Fibroblast of pulmonary artery (primary cell): ENCODE measurements at regions not wholly inside any gene's neighbourhood (a gene's known extent, or its start where the extent isn't known, plus 50 kb on each side); places are given as distances from the start of the nearest gene placed in this dataset.
A peak's percentile ranks its signal among the peaks of the same experiment; 100 is the strongest.

ENCODE experiments used
- DNase-seq: peaks from one replicate; pipeline ENCODE4 v3.0.0-alpha.2; 2010; ENCODE audit warnings: low read depth
- H3K4me3 ChIP-seq: replicated peaks from 2 replicates; pipeline ENCODE4 v1.5.1; 2011; ENCODE audit warnings: low read depth, mild to moderate bottlenecking, control low read depth, low read length, moderate library complexity
- TF ChIP-seq, protein P1 (sequence below): IDR thresholded peaks from 2 replicates; pipeline ENCODE4 v1.5.1; 2011; ENCODE audit warnings: mild to moderate bottlenecking, control low read depth, low read length, inconsistent platforms; ENCODE audit errors: missing control alignments

DNA sequence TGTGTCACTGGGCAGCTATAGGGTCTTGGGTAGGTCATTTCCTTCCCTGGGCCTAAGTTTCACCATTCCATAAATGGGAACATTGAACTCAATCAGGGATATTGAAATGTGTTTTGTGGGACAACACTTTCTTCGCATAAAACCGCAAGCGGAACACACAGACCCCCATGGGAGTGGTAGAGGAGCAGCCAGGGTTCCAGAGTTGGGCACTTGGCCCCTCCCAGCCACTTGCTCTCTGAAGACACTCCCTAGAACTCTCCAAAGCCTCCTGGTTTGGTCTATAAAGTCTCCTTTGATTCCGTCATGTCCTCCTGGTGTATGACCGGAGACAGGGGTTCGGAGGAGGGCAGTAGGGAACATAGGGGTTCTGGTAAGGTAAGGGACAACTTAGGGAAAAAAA, 271.7 kb downstream of the UACA start:
- no peak overlapping the region for H3K4me3 ChIP-seq
- no peak for DNase-seq
- TF ChIP-seq, protein P1, sequence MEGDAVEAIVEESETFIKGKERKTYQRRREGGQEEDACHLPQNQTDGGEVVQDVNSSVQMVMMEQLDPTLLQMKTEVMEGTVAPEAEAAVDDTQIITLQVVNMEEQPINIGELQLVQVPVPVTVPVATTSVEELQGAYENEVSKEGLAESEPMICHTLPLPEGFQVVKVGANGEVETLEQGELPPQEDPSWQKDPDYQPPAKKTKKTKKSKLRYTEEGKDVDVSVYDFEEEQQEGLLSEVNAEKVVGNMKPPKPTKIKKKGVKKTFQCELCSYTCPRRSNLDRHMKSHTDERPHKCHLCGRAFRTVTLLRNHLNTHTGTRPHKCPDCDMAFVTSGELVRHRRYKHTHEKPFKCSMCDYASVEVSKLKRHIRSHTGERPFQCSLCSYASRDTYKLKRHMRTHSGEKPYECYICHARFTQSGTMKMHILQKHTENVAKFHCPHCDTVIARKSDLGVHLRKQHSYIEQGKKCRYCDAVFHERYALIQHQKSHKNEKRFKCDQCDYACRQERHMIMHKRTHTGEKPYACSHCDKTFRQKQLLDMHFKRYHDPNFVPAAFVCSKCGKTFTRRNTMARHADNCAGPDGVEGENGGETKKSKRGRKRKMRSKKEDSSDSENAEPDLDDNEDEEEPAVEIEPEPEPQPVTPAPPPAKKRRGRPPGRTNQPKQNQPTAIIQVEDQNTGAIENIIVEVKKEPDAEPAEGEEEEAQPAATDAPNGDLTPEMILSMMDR, result no peak

DNA sequence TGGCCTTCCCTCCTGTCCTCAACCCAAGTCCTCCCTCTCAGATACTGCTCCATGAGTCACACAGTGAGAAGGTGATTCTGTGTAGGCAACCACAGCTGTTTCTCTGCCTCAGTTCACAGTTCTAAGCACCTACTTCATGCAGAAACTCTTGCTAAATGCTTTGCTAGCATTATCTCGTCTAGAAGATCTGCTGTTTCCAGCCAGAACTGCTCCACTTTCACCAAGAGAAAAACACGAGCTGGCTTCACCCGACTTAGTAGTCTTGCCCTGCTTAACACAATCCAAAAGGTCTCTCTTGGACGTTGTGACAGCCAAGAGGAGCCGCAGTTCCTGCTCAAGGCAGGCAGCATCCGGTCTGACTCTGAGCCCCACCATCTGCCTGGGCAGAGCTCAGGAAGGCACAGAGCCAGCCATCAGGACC, 272.1 kb downstream of the UACA start:
- no peak overlapping the region for H3K4me3 ChIP-seq
- TF ChIP-seq, protein P1, result no peak
- DNase-seq, result no peak

DNA sequence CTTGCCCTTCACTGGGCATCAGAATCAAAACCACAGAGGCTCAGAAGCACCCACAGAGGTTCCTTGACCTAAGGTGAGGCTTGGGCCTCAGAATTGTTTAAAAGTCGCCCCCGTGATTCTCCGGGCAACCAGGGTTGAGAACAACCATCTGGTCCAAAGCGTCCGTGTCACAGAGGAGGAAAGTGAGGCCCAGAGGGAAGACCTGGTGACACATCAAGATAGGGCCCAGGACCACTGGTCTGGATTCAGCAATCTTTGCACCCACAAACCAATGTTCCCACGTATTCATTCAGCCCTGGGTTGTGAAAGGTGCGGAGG, 272.6 kb downstream of the UACA start:
- no peak overlapping the region for H3K4me3 ChIP-seq
- TF ChIP-seq, protein P1, result no peak
- DNase-seq, result no peak

DNA sequence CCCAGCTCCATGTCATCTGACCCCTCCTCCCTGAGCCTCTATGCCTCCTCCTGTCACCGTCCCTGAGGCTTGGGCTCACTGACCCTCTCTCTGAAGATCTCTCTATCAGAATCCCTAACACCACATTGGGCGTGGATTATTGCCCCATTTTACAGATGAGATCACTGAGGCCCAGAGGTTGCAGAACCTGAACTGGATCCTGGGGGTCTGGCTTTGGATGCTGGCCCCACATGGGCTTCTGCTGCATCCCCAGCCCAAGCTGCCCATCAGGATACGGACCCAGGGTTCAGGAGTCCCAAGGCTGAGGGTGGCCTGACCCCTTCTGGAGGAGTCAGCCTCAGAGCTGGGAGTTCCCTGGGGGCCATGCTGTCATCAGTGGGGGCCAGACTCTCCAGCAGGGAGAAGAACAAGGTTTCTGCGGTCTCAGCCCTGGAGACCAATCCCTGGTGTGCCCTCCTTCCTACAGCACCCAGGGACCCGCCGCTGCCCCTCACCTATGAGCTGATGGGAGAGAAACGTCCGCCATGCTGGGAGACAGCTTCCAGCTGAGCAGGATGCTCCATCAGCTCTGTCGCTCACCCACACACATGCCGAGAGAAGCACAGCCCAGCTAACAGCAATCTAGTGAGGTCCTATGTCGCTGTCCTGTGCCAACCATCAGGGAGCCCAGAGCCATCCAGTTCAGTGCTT, 273.1 kb downstream of the UACA start:
- TF ChIP-seq, protein P1, result no peak
- DNase-seq, result no peak
- H3K4me3 ChIP-seq, result no peak overlapping the region

DNA sequence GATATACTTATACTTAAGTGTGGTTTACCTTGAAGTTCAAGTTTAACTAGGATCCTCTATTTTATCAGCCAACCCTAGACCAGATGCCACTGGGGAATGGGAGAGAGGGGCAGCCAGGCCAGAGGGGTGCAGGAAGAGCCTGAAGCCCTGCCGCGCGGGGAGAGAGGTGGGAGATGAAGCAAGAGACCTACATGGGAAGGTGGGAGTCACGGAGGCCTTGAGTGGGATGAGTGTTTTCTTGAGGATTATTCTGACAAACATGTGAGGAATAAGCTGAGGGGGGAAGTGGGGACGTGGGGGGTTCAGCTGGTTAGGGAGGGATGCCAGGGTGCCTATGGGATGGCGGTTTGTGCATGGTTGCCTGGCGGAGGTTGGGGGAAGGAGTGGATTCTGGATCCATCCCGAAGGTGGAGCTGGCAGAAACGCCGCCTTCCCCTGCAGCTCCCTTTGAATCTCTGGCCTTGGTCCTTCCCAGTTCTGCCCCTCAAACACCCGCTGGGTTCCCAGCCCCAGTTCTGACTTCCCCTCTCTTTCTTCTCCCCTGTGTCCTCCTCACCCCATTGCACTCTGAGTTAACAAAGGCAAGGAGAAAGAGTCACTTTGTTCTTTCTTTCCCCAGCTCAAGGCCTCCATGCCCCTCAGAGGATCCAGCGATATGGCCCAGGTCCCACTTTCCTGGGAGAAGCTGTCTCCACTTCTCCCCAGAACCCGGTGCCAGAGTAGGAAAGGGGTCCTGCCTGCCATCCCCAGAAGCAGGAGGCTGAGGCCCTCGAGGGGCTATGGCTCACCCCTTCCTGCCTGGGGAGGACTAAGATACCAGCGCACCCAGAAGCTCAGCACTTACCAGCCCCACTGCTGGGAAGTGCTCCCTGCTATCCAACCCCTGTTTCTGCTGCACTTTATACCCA, 274.2 kb downstream of the UACA start:
- TF ChIP-seq, protein P1, result no peak
- DNase-seq, result no peak
- no peak overlapping the region for H3K4me3 ChIP-seq

DNA sequence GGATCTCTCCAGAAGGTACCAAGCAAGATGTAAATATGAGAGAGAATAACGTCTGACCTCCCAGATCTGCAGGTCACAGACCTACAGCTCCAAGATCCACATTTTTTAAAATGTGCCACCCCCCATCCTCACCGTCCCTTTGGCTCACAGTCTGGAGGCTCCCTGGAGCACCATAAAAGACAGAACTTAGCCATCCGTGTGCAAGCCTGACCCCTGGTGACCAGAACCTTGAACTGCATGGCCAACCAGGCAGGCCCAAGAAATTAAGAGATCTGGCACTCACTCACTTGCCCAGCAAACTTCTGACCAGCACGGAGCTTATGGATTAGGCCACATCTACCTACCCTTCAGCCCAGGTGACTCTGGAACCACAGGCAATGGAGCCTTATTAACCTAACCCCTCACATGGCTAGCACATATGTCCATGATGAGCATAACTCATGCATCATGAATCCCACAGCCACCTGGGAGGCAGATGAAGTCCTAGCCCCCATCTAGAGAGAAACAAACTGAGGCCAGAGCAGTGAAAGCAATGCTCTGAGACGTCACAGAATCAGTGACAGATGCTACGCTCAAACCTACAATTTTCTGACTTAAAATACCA, 275.3 kb downstream of the UACA start:
- peak; percentile 80 for DNase-seq
- TF ChIP-seq, protein P1, result peak; percentile 97

More for the DNA sequence above, 275.3 kb downstream of the UACA start:
- no peak overlapping the region for H3K4me3 ChIP-seq
